ENCODE measurements at regions not wholly inside any gene's neighbourhood (a gene's known extent, or its start where the extent isn't known, plus 50 kb on each side); places are given as distances from the start of the nearest gene placed in this dataset.

GRCh38 chr9:110148891-110149290 is 59.1 kb downstream of the C9orf152 start:
- no peak for DNase-seq
